ENCODE measurements at regions not wholly inside any gene's neighbourhood (a gene's known extent, or its start where the extent isn't known, plus 50 kb on each side); places are given as distances from the start of the nearest gene placed in this dataset.

DNA sequence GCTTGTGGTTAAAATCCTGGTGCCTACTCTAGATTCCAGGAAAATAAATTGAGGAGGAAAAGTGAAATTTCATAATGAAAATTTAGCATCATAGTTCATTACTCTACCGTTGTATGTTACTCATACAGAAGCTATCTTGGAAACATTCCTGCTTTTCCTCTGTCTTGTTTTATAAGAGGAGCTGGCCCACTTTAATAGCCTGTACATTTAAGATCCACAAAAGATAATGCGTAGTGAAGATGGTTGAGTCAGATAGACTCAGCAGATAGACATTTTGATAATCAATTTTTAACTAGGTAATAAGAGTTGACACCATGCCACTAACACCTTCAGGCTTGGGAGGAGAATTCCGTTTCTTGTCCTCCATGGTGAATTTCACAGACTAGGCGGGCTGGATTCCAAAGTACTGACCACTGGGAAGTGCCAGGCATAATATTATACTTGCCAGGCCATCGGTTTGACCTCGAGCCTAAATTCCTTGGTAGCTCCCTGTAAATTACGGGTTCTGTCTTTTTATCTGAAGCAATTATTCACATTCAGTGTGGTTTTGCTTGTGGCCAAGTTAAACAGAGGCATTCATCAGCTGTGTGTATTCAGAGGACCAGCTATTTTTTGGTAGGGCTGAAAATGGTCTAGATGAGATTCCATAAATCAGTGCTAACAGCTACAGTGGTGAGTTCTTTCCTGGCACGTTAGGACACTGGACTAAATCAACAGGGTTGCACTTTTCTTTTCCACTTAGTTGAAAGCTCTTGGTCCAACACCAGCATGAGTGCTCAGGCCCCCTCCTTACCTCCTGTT is 111.9 kb upstream of the KAZN start:
- DNase-seq = no peak

DNA sequence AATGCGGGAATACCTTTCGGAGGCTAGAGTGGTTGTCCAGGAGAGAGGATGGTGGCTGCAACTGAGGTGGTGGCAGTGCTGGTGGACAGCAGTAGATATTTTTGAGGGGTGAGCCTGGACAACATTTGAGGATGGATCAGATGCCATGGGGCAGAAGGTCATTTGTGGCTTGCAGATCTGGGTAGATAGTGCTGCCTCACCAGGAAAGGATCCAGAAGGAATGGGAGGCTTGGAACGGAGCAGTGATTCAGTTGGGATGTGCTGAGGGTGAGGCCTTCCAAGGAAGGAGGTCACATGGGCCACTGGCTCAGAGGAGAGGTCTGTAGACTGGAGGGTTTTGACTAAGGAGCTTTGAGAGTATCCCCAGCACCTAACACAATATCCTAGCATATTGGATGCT is 110.8 kb upstream of the KAZN start:
- no peak for DNase-seq

DNA sequence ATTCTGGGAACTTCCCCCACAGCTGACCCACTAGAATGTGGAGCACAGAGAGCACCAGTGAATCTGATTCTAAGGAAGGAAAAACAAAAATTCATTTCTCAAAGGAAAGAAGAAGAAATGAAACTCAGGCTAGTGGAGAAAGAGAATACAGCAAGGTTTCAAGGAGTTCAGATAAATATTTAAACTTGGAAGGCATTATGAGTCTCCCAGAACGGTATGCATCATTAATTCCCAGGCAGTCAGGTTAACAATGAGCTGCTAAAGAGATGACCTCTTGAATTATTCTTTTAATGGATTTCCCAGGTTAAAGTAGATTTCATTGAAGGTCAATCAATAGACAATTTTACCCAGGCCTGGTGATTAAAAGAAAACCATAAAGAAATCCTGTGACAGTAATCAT is 103.6 kb upstream of the KAZN start:
- DNase-seq = no peak

DNA sequence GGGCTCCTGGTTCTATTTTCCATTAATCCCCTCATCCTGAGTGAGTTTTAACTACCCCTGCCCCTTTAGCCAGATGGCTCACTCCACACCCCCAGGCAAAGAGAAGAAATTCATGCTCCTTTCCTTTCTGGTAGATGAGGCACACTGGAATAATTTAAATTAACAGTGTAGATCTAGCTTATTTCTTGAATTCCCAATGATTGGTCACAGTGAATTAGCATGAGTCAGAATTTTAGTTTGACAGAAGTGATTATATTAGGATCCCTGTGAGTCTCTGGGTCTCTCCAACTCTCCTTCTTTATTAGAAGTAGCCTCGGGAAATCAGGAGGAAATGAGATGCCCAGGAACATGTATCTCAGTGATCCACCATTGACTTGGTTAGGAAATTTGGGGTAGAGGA is 103.1 kb upstream of the KAZN start:
- no peak for DNase-seq

DNA sequence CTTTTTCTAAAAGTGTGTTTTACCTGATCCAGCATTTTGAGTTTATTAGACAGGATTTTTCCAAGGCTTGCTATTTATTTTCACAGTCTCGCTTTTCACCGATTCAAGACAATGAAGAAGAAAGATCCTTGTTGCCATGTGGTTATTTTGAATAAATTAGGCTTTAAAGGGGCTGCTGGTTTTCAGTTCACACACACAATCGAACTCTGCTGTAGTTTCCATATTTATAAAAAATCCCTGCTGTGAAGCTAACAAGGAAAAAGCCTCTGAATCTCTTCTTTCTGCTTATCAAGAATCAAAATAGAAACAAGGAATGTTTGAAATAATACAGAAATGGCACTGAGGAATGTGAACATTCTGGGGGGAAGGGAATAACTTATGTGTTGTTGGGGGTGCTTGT is 102.5 kb upstream of the KAZN start:
- no peak for DNase-seq

DNA sequence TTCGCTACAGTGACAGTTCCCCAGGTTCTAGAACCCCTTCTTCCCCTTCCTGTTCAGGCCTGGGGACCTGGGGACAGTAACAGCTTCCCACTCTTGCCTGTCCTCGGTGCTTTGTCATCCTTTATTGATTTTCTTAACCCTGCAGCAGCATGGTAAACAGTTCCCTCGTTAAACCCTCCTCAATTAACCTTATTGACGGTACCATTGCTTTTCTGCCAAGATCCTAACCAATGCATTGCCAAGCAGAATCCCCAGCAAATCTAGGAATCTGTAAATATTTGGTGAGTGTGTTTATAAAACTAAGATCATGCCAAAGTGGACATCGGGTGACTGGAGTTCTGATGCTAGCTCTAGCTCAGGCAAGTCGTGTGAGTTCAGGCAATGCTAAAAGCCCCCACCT is 99.6 kb upstream of the KAZN start:
- DNase-seq = no peak

DNA sequence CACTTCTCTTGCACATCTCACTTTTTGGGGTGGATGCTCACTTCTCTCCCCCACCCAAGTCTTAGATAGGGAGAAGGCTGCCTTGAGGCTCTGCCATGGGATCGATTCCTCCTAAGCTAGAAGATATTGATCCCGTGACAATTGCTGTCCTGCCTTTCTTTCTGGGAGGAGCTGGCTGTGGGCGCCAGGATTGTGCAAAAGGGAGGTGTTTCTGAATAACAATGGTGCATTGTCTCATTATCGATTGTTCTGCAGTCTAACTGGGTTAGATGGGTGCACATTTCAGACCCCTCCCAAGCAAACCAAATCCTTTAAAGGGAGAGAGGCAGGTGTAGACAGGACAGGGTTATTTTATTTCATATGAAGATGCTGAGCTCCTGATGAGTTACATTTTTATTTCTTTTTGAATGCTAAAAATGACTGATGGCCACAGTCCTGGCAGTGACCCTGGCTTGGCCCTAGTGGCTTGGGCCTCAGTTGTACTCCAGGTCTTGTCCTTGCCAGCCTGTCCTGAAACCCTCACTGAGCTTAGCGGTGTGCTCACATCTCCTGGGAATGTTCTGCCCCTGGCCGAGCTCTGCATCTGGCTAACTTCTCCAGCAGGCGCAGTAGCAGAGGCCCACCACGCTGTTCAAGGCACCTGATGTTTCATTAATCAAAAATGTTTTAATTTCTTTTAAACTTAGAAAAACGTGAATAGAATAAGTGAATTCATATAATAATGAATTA is 99.0 kb upstream of the KAZN start:
- no peak for DNase-seq

DNA sequence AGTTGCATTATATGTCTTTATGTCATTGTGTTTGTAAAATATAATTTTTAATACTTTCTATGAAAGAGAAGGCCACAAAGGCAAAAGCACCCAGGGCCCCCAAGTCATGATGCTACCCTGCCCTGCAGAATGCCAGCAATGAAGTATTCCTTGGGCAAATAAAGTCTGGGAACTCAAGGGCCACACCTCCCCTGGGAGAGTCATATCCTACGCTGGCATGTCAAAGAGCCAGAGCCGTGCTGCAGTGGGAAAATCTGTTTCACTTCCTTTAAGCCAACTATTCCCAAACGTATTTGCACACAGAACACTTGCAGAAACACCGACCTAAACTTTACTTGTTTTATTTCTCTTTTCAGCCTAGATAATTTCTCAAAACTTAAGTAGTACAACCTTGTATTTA is 98.4 kb upstream of the KAZN start:
- no peak for DNase-seq

DNA sequence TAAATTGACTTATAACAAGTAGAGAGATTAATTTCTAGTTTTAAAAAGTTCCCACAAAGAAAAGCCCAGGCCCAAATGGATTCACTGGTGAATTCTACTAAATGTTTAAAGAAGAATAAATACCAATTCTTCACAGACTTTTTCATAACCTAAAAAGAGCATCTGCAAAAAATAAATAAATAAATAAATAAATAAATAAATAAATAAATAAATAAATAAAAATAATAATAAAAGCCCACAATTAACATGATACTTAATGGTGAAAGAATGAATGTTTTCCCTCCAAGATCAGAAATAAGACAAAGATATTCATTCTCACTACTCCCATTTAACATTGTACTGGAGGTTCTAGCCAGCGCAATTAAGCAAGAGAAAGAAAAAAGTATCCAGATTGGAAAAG is 97.6 kb upstream of the KAZN start:
- no peak for DNase-seq

DNA sequence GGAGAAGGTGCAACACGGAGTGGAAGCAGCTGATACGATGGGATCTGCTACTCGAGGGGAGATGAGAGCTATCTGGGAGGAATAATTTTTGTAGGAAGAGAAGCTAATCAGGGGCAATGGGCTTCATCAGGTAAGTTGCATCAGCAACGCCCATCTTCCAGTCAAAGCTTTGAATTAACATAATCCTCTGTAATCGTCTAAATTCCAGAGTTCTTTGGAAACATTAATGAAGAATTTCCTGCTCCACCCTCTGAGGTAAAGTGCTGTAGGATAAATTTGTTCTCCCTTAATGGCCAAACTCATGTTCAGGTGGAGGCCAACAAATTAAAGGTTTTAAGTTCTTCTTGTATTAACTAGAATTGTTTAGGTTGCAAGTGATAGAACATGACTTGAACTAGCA is 94.0 kb upstream of the KAZN start:
- DNase-seq = no peak

DNA sequence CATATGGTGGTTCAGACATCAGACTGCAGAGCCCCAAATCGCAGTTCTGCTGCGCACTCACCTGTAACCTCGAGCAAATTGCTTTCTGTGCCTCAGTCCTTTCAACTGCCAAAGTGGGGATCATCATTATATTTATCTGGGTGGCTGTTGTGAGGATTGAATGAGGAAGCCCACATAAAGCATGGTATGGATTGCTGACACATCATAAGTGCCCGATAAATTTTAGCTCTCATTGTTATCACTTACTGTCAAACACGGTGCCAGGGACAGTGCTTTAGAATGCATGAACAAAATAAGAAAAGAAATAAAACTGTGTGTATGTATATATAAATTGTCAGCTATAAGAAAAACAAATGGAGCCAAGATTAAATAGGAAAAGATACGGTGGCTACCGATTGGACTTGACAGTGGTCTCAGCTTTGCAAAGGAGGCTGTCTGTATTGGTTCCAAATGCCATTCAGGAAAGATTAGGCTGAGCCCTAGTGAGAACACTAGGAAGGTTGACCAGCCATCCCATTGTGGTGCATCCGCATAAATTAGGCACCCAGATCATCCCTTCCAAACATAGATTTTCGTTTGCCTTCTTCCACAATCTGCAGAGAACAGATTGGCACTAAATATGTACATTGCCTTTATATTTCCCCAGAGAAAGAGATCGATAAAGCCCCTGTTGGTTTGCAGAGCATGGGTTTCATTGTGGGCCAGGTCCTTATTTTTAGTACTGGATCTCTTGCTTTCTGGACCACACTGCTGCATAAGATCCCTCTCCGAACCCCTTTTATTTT is 91.8 kb upstream of the KAZN start:
- DNase-seq = no peak

DNA sequence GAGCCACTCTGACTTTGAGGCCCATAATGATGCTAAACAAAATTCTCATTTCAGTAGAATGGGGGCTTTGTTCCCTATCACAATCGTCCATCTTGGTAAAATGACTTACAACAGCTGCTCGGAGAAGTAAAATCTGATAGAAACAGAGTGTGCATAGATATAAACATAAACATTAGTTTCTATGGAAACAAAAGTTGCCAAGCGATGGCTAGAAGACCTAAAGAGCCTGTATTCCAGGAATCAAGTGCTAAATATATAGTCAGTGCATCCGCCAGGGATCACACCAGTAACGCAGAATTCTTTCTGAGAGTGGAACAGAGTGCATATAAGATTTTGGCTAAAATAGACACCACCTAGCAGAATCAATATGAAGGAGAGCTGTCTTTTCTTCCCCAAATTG is 91.2 kb upstream of the KAZN start:
- DNase-seq = peak in 3 of 58 donors; percentile 5 to 38 (median 8)

DNA sequence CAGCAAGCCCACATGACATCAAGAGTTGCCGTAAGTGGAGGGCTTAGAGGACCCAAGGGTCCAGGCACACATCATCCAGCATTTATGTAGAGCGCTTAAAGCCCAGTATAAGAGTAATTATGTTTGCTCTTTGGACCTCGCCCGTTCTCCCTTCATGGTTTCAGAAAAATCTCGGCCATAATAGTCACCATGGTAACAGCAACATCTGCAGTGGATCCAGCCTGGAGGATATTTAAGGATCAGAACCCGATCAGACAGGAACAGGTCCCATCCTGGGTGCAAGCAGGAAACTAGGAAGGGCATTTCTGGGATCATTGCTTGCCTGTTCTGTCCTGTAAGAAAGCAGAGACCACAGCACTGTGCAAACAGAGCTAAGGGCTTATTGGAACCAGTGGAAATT is 89.9 kb upstream of the KAZN start:
- DNase-seq = no peak

DNA sequence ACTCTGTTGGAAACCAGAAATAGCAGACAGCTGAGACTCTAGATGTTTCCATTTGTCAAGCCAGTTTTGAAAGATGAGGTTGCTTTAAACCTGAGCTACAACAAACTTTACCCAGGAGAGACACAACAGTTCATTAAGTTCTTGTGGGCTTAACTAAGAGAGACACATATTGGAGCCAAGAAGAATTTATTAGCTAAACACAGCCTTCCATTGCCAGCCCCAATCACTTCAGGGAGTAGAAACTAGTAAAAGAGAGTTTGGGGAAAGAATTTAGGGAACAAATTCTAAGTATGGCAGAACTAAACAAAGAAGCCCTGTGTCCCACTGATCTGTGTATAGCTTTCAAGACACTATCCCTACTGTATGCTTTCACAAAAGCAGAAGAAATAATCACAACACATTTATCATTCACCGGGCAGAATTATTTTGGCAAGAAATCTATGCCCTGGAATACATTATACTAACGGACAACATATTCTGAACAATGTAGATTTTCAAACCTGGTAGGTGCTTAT is 87.3 kb upstream of the KAZN start:
- DNase-seq = no peak

DNA sequence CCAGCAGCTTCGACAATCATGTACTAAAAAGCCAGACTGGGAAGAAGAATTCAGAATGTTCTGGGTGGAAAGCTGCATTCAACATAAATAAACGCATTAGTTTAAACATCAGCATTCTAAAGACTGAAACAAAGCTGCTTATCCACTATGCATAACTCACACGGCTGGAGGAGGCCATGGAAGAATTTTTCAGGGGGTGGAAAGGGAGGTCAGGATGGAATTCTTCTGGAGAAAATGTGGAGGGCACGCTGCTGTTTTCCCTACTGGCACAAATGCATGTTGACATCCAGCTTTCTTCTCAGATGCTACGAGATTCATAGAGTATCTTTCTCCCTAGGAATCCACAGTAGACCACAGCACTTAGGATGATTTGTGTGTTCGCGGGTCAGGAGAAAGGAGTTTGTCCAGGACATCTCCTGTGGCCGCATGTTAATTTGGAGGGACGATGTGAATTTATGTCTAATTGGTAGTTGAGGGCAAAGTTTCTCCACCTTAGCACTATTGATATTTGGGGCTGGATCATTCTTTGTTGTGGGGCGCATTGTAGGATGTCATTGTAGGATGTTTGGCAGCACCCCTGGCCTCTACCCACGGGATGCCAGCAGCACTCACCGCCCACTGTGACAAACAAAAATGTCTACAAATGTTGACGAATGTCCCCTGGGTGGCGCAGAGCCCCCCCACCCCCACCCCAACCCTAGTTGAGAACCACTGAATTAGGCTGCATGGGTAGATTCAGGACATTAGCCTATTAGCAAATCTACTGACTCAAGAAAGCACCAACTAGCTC is 86.5 kb upstream of the KAZN start:
- DNase-seq = no peak

DNA sequence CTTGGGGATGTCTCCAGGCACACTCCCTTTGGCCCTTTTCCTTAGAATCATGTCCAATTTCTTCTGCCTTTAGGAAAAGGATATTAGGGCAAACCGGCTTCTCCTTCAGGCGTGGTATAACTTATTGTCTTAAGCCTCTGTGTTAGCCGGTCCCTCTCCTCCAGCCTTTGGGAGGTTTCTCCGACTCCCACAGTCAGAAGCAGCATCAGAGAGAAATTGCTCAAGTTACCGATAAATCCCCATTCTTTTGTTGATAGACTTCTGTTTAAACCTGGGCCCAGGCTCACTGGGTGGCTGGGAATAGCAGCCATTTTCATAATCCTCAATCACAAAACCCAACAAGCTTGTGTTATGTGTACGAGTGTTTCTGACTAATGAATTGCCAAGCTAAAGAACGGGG is 85.4 kb upstream of the KAZN start:
- DNase-seq = no peak

DNA sequence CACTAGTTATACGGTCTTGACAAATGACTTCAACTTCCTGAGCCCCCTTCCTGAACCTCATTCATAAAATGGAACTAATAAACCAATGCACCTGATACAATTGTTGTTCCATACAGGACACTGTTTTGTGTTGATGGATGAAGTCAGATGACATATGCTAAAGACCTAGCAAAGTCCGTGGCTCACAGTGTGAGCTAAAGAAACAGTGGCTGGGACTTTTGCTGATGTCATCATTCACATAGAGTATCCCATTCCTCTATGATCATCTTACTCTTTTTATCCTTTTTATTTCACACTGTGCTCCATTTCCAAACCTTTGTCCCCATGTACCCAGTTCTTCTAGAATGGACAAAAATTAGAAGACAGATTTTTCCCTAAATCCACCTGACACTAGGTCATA is 83.7 kb upstream of the KAZN start:
- DNase-seq = no peak

DNA sequence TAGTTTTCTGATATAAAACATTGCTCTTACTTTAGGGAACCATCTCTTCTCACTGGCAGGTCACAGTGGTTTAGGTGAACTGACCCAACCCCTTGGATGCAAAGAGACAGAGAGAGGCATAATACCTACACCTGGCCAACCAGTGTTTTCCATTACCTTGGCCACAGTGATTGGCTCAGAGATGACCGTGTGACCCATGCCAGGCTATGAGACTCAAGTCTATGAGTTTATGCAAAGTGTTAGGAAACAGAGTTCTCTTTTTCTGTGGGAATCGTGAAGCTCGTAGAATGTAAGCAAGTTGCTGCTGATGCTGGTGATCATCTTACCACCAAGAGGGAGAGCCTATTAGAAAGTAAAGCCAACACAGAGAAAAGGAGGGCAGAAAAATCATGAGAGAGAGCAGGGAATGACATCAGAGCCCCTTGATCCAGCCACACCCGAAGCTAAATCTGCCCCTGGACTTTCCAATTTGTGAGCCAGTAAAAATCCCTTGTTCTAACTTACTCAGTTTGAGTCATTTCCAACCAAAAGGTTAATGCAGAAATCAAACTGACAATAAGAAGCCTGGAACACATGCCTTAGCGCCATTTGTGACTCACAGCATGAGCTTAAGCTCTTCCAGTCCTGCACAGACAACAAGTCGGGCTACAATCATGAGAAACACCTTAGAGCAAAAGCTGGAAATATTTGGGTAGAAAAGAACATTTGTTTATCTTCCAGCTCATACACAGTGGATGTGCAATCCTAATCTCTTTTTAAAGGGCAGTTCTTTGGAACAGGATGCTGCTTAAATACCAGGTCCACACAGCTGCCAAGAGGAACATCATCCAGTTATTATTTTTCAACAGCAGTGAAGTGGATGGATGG is 81.3 kb upstream of the KAZN start:
- DNase-seq = no peak

DNA sequence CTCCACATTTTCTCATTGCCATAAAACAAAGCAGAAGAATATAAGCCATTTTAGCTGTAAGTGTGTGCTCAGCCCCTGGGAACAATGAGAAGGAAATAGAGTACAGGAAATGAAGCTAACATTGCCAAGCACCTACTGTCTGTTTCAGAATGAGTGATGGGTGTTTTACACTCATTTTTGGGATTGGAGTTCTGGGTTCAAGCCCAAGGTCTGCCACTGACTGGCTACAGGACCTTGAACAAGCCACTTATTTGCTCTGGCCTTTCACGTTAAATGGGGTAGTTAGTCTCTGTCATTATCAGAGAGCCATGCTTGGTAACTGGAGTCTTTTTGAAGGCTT is 80.7 kb upstream of the KAZN start:
- DNase-seq = no peak

DNA sequence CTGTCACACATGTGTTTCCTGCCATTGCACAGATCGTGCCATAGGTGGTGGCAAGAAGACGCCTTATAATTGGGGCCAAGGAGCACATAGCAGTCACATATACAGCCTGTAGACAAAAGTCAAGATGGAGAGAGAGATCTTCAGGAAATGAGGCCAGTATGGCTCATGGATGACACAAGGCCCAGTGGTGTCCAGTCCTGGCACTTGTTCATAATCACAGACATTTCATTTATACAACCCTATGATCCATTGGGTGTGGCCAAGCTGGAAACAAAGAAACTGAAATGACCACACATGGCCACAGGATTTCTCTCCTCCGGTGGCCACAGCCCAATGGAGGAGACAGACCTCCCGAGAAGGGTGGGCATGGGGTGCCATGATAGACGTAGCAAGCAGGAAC is 78.5 kb upstream of the KAZN start:
- no peak for DNase-seq

Measured in anterior cingulate cortex (tissue), 58 donors.